ENCODE measurements at regions not wholly inside any gene's neighbourhood (a gene's known extent, or its start where the extent isn't known, plus 50 kb on each side); places are given as distances from the start of the nearest gene placed in this dataset.

GRCh38 chr9:6096821-6097220 lies 81.4 kb upstream of the RANBP6 start:
- TF ChIP-seq ZNF274 (IDR thresholded peaks at IDR 0.05; ENCODE audit: low read depth, low read length) = no peak
- TF ChIP-seq YY1 (IDR thresholded peaks at IDR 0.05; ENCODE audit: insufficient read depth, insufficient read length) = no peak
- no peak for TF ChIP-seq SUZ12 (IDR thresholded peaks at IDR 0.05; ENCODE audit: extremely low read depth, insufficient read depth, insufficient read length)
- H3K4me3 ChIP-seq (ENCODE audit: insufficient read length, low read depth) = no peak overlapping the region
- no peak for DNase-seq (ENCODE audit: low read depth, low spot score)

DNA sequence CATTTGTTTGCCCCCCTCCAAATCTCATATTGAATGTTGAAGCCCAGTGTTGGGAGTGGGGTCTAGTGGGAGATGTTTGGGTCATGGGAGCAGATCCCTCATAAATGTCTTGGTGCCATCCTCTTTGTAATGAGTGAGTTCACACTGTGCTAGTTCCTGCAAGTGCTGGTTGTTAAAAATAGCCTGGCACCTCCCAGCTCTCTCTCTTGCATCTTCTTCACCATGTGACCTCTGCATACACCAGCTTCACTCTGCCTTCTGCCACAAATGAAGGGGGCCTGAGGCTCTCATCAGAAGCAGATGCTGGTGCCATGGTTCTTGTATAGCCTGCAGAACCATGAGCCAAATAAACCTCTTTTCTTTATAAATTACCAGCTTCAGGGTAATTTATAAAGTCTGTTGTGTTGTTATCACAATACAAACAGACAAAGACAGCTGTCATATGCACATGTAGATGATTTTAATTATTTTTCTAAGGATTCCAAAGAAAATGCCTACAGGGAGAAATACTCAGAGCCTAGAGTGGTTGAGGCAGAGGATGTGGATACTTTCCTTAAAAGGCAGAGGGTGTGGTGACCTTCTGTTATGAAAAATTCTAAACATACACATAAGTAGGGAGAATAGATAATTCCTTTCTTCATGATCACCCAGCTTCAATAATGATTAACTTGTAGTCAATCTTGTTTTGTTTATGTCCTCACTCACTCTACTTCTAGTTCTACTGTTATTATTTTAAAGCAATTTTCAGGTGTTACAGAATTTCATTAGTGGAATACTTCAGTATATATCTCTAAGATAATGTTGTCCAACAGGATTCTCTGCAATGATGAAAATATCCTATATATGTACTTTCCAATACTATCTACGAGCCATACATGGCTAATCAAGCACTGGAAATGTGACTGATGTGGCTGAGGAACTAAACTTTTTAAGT lies 75.1 kb upstream of the RANBP6 start:
- no peak overlapping the region for H3K9ac ChIP-seq (ENCODE audit: insufficient read length, low read depth)
- TF ChIP-seq SUZ12 (IDR thresholded peaks at IDR 0.05; ENCODE audit: extremely low read depth, insufficient read depth, insufficient read length) (no peak), YY1 (IDR thresholded peaks at IDR 0.05; ENCODE audit: insufficient read depth, insufficient read length) (no peak), ZNF274 (IDR thresholded peaks at IDR 0.05; ENCODE audit: low read depth, low read length) (no peak)

More at GRCh38 chr9:6096821-6097220, 81.4 kb upstream of the RANBP6 start:
- Histone ChIP-seq H3K9me3 (ENCODE audit: insufficient read depth, low read length) (peaks cover 13% of the 10 kb centered on the region), H3K36me3 (ENCODE audit: insufficient read depth, insufficient read length, low read length) (no peaks in the 10 kb centered on the region), H3K27me3 (ENCODE audit: insufficient read depth, insufficient read length) (no peaks in the 10 kb centered on the region), H3K9ac (ENCODE audit: insufficient read length, low read depth) (no peak overlapping the region), H3K4me1 (ENCODE audit: insufficient read depth, insufficient read length) (peaks cover 2% of the 10 kb centered on the region)

GRCh38 chr9:6089300-6089699 lies 73.9 kb upstream of the RANBP6 start:
- TF ChIP-seq ZNF274 (IDR thresholded peaks at IDR 0.05; ENCODE audit: low read depth, low read length) (no peak), SUZ12 (IDR thresholded peaks at IDR 0.05; ENCODE audit: extremely low read depth, insufficient read depth, insufficient read length) (no peak), YY1 (IDR thresholded peaks at IDR 0.05; ENCODE audit: insufficient read depth, insufficient read length) (no peak)
- Histone ChIP-seq H3K4me1 (ENCODE audit: insufficient read depth, insufficient read length) (no peaks in the 10 kb centered on the region), H3K27me3 (ENCODE audit: insufficient read depth, insufficient read length) (no peaks in the 10 kb centered on the region), H3K4me3 (ENCODE audit: insufficient read length, low read depth) (no peak overlapping the region), H3K36me3 (ENCODE audit: insufficient read depth, insufficient read length, low read length) (no peaks in the 10 kb centered on the region), H3K9me3 (ENCODE audit: insufficient read depth, low read length) (no peaks in the 10 kb centered on the region), H3K9ac (ENCODE audit: insufficient read length, low read depth) (no peak overlapping the region)
- DNase-seq (ENCODE audit: low read depth, low spot score) = no peak

More for the DNA sequence above, 75.1 kb upstream of the RANBP6 start:
- no peaks in the 10 kb centered on the region for H3K9me3 ChIP-seq (ENCODE audit: insufficient read depth, low read length)
- DNase-seq (ENCODE audit: low read depth, low spot score) = no peak
- H3K27me3 ChIP-seq (ENCODE audit: insufficient read depth, insufficient read length) = no peaks in the 10 kb centered on the region
- no peaks in the 10 kb centered on the region for H3K4me1 ChIP-seq (ENCODE audit: insufficient read depth, insufficient read length)
- H3K4me3 ChIP-seq (ENCODE audit: insufficient read length, low read depth) = no peak overlapping the region
- H3K36me3 ChIP-seq (ENCODE audit: insufficient read depth, insufficient read length, low read length) = no peaks in the 10 kb centered on the region

DNA sequence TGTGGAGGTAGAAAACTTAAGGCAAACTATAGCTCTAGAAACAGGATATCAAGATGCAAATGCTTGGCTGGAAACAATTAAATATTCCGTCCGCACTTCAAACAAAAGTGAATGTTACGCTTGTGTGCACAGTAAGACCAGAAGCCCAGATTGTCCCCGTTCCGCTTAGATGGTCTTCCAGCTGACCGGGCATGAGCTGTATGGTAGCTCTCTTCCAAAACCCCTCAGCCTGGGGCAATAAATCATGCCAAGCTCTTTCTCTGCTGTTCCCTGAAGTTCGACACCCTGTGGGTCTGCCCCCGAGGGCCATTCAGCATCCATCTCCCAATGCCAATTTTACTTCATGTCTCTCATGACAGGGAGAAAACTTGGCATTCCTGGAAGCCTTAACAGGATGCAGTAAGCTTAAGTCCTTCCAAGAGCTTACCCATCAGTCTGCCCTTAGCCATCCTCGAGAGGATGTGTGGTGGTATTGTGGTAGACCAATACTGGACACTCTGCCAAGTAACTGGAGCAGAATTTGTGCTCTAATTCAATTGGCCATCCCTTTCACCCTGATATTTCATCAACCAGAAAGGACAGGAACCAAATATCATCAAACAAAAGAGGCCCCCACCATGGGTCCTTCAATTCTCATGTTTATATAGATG lies 70.7 kb upstream of the RANBP6 start:
- H3K4me1 ChIP-seq (ENCODE audit: insufficient read depth, insufficient read length) = no peaks in the 10 kb centered on the region
- no peaks in the 10 kb centered on the region for H3K9me3 ChIP-seq (ENCODE audit: insufficient read depth, low read length)
- no peaks in the 10 kb centered on the region for H3K36me3 ChIP-seq (ENCODE audit: insufficient read depth, insufficient read length, low read length)
- no peak overlapping the region for H3K4me3 ChIP-seq (ENCODE audit: insufficient read length, low read depth)
- TF ChIP-seq YY1 (IDR thresholded peaks at IDR 0.05; ENCODE audit: insufficient read depth, insufficient read length) = no peak
- TF ChIP-seq ZNF274 (IDR thresholded peaks at IDR 0.05; ENCODE audit: low read depth, low read length) = no peak
- TF ChIP-seq SUZ12 (IDR thresholded peaks at IDR 0.05; ENCODE audit: extremely low read depth, insufficient read depth, insufficient read length) = no peak
- H3K27me3 ChIP-seq (ENCODE audit: insufficient read depth, insufficient read length) = no peaks in the 10 kb centered on the region
- H3K9ac ChIP-seq (ENCODE audit: insufficient read length, low read depth) = no peak overlapping the region
- DNase-seq (ENCODE audit: low read depth, low spot score) = no peak

DNA sequence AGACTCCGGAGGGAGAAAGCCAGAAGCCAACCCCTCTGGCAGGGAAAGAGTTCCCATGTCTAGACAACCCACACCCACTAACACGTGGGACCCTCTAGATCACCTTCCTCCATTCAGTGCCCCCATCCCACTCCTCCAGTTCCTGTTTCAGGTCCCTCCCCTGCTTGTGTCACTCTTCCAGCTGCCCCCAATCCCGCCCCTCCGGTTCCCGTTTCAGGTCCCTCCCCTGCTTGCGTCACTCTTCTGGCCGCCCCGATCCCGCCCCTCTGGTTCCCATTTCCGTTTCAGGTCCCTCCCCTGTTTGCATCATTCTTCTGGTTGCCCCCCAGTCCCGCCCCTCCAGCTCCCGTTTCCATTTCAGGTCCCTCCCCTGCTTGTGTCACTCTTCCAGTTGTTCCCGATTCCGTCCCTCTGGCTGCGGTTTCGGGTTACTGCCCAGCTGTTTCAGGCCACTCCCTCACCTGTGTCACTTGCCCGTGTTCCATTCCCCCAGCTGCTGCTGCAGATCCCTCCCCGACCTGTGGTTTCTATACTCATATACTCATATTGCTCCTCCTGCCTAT lies 64.8 kb upstream of the RANBP6 start:
- Histone ChIP-seq H3K4me1 (ENCODE audit: insufficient read depth, insufficient read length) (peaks cover 3% of the 10 kb centered on the region), H3K9me3 (ENCODE audit: insufficient read depth, low read length) (no peaks in the 10 kb centered on the region), H3K36me3 (ENCODE audit: insufficient read depth, insufficient read length, low read length) (no peaks in the 10 kb centered on the region), H3K4me3 (ENCODE audit: insufficient read length, low read depth) (peak overlapping the region; percentile 23), H3K9ac (ENCODE audit: insufficient read length, low read depth) (no peak overlapping the region), H3K27me3 (ENCODE audit: insufficient read depth, insufficient read length) (no peaks in the 10 kb centered on the region)
- DNase-seq (ENCODE audit: low read depth, low spot score) = peak; percentile 95
- TF ChIP-seq SUZ12 (IDR thresholded peaks at IDR 0.05; ENCODE audit: extremely low read depth, insufficient read depth, insufficient read length) (no peak), YY1 (IDR thresholded peaks at IDR 0.05; ENCODE audit: insufficient read depth, insufficient read length) (no peak), ZNF274 (IDR thresholded peaks at IDR 0.05; ENCODE audit: low read depth, low read length) (no peak)

- no peak for DNase-seq (ENCODE audit: low read depth, low spot score)
- H3K36me3 ChIP-seq (ENCODE audit: insufficient read depth, insufficient read length, low read length) = no peaks in the 10 kb centered on the region
- no peaks in the 10 kb centered on the region for H3K27me3 ChIP-seq (ENCODE audit: insufficient read depth, insufficient read length)
- no peak for TF ChIP-seq YY1 (IDR thresholded peaks at IDR 0.05; ENCODE audit: insufficient read depth, insufficient read length)
- TF ChIP-seq SUZ12 (IDR thresholded peaks at IDR 0.05; ENCODE audit: extremely low read depth, insufficient read depth, insufficient read length) = no peak
- H3K4me1 ChIP-seq (ENCODE audit: insufficient read depth, insufficient read length) = peaks cover 3% of the 10 kb centered on the region
- H3K4me3 ChIP-seq (ENCODE audit: insufficient read length, low read depth) = no peak overlapping the region
- no peak overlapping the region for H3K9ac ChIP-seq (ENCODE audit: insufficient read length, low read depth)
- no peaks in the 10 kb centered on the region for H3K9me3 ChIP-seq (ENCODE audit: insufficient read depth, low read length)
Observed at GRCh38 chr9:6079386-6079785, 64.0 kb upstream of the RANBP6 start.

Data from NT2/D1 (cell line).